ENCODE measurements at regions not wholly inside any gene's neighbourhood (a gene's known extent, or its start where the extent isn't known, plus 50 kb on each side); places are given as distances from the start of the nearest gene placed in this dataset.

DNA sequence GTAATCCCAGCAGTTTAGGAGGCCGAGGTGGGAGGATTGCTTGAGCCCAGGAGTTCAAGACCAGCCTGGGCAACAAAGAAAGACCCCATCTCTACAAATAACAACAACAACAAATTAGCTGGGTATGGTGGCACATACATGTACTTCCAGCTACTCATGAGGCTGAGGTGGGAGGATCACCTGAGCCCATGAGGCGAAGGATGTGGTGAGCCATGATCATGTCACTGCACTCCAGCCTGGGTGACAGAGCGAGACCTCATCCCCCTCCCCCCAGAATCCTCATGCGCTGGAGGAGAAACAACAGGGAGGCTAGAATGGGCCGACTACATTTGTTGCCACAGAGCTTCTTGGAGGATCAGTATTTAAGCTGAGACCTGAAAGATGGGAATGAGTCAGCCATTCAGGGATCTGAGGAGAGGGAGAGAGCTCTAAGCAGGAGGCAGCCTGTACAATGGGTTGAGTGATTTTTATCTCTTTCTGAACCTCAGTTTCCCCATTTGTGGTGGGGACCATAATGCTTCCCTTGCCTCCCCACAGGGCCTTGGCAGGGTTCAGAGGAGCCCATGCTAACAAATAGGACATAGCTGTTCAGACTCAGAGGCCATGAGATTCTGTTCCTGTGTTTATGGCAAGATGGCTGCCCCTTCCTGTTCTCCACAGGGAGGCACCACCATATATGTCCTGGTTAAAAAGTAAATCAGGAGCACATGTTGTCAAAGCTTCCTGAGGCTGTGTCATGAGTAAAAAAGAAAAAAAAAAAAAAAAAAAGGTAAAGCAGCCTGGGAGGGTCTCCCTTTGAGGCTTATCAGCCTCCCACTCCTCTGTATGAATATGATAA lies 131.4 kb upstream of the HAAO start:
- peak overlapping the region; percentile 97 to 98 for H3K27ac ChIP-seq
- intact Hi-C loops (cut with DNase I) = loop anchor here (2.0 kb wide), 4 partner anchors 17 to 95 kb away; no protein-coding TSS in a partner anchor
- H3K4me3 ChIP-seq = no peak overlapping the region
- peaks cover 35 to 85% of the 10 kb centered on the region in 2 donors for H3K4me1 ChIP-seq
- H3K9me3 ChIP-seq = no peaks in the 10 kb centered on the region
- no peak for DNase-seq (ENCODE audit: low spot score in 2 of 2)
- TF ChIP-seq CTCF (IDR thresholded peaks at IDR 0.05) = peak in 2 of 3 experiments; percentile 8 to 9
- no peaks in the 10 kb centered on the region for H3K36me3 ChIP-seq
- H3K27me3 ChIP-seq = no peaks in the 10 kb centered on the region

GRCh38 chr2:42922790-42923579 lies 130.6 kb upstream of the HAAO start:
- H3K27ac ChIP-seq = peak overlapping the region; percentile 97 to 98
- peaks cover 35 to 77% of the 10 kb centered on the region in 2 donors for H3K4me1 ChIP-seq
- H3K4me3 ChIP-seq = no peak overlapping the region
- DNase-seq (ENCODE audit: low spot score in 2 of 2) = peak in 1 of 2 donors; percentile 94
- intact Hi-C loops (cut with DNase I) = loop anchor here (2.0 kb wide), 2 partner anchors 16 to 26 kb away; no protein-coding TSS in a partner anchor
- no peaks in the 10 kb centered on the region for H3K36me3 ChIP-seq
- no peaks in the 10 kb centered on the region for H3K27me3 ChIP-seq
- TF ChIP-seq CTCF (IDR thresholded peaks at IDR 0.05) = no peak
- no peaks in the 10 kb centered on the region for H3K9me3 ChIP-seq

- DNase-seq (ENCODE audit: low spot score in 2 of 2) = no peak
- peaks cover 35 to 70% of the 10 kb centered on the region in 2 donors for H3K4me1 ChIP-seq
- no peak overlapping the region for H3K4me3 ChIP-seq
- no peak for TF ChIP-seq CTCF (IDR thresholded peaks at IDR 0.05)
- peak overlapping the region; percentile 97 to 98 for H3K27ac ChIP-seq
- no peaks in the 10 kb centered on the region for H3K9me3 ChIP-seq
- H3K27me3 ChIP-seq = no peaks in the 10 kb centered on the region
- no peaks in the 10 kb centered on the region for H3K36me3 ChIP-seq
- intact Hi-C loops (cut with DNase I) = loop anchor here (2.0 kb wide), 2 partner anchors 15 to 25 kb away; no protein-coding TSS in a partner anchor
Measured at GRCh38 chr2:42922293-42922692, 129.9 kb upstream of the HAAO start.

- Histone ChIP-seq H3K27ac (peak overlapping the region; percentile 97 to 98), H3K4me1 (peaks cover 34 to 64% of the 10 kb centered on the region in 2 donors)
- intact Hi-C loops (cut with DNase I) = loop anchor here (2.0 kb wide), 2 partner anchors 15 to 25 kb away; no protein-coding TSS in a partner anchor
Measured at GRCh38 chr2:42921721-42922120, 129.3 kb upstream of the HAAO start.

More at GRCh38 chr2:42921721-42922120, 129.3 kb upstream of the HAAO start:
- no peak for TF ChIP-seq CTCF (IDR thresholded peaks at IDR 0.05)
- no peaks in the 10 kb centered on the region for H3K9me3 ChIP-seq
- no peak overlapping the region for H3K4me3 ChIP-seq
- no peak for DNase-seq (ENCODE audit: low spot score in 2 of 2)
- no peaks in the 10 kb centered on the region for H3K27me3 ChIP-seq
- no peaks in the 10 kb centered on the region for H3K36me3 ChIP-seq

Measured in ascending aorta (tissue), 2 donors.